HG03565 (cell line): ENCODE measurements at regions not wholly inside any gene's neighbourhood (a gene's known extent, or its start where the extent isn't known, plus 50 kb on each side); places are given as distances from the start of the nearest gene placed in this dataset.
"Not testable (repeated sequence)": the region's sequence is repeated elsewhere in the genome, so short reads cannot be mapped to it uniquely, and the experiment has no call there.

ENCODE experiments used
- ATAC-seq: cut with Tn5 transposase; IDR thresholded peaks from one replicate; pipeline ENCODE4 v1.9.1; 2021; ENCODE audit warnings: mild to moderate bottlenecking, moderate library complexity; ENCODE audit not compliant: unreplicated experiment

GRCh38 chr13:107690181-107690580, 525.2 kb downstream of the LIG4 start:
- no peak for ATAC-seq

DNA sequence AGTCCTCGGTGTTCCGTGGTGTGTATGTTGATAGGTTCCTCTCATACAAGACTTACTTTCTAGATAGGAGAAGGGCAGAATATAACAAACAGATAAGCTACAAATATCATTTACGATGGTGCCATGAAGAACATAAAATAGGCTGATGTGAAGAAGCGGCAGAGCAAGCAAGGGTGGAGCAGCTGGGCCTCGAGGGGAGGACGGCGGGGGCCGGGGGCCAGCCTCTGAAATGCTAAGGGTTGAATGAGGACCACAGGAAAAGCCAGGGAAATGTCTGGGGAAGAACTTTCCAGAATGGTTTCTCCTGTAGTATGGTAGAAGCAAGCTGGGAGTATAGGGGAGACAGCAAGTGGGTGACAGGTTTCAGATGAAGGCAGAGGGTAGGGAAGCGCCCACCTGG, 529.5 kb downstream of the LIG4 start:
- ATAC-seq = no peak

- no peak for ATAC-seq
These were observed 533.7 kb downstream of the LIG4 start for GRCh38 chr13:107681600-107681999.

GRCh38 chr13:107680115-107680514, 535.2 kb downstream of the LIG4 start:
- no peak for ATAC-seq

DNA sequence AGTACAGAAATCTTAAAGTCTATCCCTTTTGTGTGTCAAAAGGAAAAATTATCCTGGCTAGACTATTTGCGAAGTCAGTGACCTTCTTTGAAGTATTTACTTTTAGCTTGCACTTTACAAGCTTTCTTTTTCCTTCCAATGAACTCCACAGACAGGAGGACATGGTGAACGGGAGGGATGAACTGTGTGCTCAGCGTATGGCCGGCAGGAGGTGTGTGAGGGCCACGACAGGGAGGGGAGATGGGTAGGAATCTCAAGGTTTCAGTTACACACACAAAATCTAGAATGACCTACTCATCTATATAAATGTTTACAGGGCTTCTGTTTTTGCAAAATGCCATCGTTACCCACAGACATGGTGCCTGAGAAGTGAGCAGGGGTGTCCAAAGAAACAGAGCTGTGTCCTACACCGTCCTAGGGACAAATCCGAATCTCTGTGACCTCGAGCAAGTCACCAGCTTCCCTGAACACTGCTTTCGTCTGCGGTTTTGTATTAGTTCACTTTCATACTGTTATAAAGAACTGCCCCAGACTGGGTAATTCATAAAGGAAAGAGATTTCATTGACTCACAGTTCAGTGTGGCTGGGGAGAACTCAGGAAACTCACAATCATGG, 537.2 kb downstream of the LIG4 start:
- ATAC-seq = no peak

DNA sequence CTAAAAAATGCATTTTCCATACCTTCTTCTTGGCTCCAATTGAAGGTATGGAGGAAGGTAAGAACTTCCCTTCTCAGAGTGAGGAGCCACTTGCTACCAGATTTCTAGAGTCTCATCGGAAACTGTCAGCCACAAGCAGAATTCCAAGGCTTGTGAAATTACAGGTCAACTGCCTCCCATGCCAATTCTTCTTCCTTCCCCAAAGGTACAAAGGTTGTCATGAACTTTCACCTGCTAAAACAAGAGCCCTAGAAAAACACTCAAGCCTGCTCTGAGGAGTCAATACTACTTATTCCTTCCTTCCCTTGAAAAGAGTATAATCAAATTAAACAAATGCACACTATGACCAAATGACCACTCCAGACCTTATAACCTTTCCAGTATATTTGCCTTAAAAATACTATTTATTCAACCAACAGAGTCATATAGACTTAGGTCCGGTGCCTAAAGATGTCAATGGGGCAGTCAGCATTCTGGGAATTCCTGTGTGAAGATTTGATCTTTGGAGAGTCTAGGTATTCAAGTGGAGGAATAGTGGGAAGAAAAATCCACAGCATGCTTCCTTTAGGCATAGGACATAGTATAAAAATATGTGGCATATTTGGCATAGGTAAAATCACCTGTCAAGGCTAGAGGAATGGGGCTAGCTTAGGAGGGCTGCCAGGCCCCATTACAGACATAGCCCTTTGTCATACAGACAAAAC, 539.3 kb downstream of the LIG4 start:
- no peak for ATAC-seq

DNA sequence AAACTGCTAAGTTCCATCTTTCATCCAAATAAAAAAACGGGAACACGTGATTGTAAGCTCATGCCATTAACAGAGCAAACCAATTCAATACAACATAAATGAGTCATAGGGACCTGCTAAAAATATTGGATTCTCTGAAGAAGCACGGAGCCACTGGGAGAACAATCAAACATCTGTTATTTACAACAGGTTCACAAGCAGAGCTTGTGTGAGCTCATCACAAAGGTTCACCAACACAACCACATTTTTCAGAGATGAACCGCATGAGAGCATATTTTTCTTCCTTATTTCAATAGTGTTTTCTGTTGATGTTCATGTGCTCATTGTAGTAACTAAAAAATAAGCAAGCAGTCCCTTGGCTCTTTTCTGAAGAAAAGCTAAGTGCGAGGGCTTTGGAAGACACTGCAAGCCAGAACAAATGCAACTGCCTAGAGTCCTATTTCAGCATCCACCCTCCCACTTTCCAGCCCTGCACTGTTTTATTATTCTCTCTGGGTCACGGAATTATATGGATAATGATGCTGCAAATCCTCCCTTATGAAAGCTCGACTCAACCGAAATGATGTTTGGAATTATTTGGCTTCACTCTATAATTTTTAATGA, 545.8 kb downstream of the LIG4 start:
- ATAC-seq = no peak

DNA sequence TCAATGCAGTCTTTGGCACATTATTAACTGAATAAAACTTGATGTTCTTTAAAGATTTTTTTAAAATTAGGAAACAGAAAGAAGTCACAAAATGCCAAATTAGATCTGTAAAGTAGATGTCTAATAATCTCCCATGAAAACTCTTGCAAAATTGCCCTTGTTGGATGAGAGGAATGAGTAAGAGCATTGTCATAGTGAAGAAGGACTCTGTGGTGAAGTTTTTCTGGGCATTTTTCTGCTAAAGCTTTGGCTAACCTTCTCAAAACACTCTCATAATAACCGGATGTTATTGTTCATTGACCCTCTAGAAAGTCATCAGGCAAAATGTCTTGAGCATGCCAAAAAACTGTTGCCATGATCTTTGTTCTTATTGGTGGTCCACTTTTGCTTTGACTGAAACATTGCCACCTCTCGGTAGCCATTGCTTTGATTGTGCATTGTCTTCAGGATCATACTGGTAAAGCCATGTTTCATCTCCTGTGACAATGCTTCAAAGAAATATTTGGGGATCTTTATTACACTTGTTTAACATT, 549.3 kb downstream of the LIG4 start:
- no peak for ATAC-seq

DNA sequence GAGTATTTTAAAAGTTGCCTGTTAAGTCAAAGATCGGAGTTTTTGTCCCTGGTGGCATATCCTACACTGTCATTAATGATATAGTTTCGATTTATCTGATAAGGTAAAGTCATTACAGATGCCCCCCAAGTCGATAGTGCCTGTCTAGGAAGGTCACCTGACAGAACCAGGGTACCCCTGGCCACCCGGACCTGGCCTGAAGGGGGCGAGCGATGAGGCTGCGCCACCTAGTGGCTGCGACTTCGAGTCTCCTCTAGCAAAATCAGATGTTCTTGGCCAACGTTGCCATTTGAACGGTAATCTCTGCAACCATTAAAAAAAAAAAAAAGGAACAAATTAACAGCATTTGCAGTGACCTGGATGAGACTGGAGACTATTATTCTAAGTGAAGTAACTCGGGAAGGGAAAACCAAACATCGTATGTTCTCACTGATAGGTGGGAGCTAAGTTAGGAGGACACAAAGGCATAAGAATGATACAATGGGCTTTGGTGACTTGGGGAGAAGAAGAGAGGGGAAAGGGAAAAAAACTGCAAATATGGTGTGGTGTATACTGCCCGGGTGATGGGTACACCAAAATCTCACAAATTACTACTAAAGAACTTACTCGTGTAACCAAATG, 565.1 kb downstream of the LIG4 start:
- peak; percentile 84 for ATAC-seq

DNA sequence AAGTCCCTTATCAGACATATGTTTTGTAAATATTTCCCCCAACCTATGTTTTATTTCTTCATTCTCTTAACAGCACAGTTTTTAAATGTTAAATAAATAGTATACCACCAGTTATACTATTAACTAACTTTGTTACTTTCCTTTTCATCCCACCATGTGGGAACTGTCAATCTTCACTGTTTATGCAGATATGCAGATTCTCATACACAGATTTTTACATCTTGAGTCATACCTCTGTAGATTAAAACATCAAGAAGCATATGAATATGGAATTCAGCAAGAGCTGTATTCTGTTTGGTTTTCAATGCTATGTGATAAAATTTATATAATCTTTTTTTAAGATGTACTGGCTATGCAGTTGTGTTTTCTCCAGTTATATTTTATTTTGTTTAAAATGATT, 566.3 kb downstream of the LIG4 start:
- ATAC-seq = no peak

- no peak for ATAC-seq
These were observed 571.2 kb downstream of the LIG4 start for GRCh38 chr13:107644136-107644535.

DNA sequence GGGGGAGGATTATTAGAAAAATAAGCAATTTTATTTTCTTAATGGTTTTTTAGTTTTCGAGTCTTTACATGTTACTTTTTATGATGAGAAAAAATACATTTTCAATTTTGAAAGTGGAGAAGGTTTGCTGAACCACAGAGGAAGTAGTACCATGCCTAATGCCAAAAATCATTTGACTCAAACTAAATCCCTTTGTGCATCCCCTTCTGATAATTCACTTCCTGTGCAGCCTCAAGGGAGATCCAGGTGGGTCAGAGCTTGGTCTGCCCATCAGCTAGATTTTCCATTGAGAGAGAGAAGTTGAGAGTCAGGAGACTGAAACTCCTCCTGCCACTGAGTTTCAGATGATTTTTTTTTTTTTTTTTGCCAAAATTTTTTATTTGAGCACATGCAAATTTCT, 571.7 kb downstream of the LIG4 start:
- ATAC-seq = no peak

DNA sequence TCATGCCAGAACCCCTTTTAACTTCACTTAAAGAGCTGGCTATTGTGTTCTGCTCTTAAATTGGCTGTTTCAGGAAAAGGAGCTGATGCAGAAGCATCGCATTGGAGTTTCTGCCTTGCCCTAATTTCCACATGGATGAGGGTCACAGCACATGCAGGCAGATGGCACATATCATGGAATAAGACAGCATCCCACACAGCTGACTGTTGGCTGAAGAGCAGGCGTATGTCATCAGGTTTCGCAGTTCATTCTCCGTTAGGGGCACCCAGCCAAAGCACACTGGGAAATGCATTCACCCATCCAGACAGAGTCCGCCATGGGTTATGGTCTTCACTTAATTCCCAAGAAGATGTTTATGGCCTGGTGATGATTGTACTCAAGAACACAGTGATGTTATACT, 572.5 kb downstream of the LIG4 start:
- ATAC-seq = no peak

DNA sequence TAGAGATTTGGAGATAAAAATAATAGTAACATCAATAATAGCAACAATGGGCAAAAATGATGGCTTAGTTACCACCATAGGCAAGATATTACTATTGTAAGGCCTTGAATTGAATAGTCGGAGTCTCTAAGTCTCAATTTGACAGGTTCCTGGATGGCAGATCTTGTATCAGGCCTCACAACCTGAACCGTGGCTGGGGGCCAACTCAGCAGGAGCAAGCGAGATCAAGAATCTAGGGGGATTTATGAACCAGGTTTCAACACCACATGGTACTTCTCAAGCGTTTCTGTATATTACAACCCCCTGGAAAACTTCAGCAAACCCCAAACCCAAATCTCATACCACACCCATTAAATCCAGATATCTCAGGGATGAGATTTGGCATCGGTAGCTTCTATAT, 573.8 kb downstream of the LIG4 start:
- ATAC-seq = no peak

GRCh38 chr13:107625648-107626047, 589.7 kb downstream of the LIG4 start:
- no peak for ATAC-seq

DNA sequence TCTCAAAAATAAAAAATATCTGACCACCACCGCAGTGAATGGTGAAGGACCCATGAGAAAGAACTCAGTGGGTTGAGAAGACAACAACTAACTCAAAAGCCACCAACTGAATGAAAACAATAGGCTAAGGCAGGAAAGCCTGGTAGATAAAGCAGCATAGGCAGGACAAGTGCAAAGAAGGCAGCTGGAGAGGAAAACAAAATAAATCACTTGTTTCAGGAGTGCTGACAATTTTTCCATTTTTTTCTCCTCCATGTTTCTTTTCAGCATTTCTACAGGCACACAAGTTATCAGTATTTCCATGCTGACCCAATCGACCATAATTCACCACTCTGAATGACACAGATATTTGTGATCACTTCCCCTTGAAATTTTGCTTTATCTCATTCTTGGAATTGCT, 597.8 kb downstream of the LIG4 start:
- ATAC-seq = no peak

DNA sequence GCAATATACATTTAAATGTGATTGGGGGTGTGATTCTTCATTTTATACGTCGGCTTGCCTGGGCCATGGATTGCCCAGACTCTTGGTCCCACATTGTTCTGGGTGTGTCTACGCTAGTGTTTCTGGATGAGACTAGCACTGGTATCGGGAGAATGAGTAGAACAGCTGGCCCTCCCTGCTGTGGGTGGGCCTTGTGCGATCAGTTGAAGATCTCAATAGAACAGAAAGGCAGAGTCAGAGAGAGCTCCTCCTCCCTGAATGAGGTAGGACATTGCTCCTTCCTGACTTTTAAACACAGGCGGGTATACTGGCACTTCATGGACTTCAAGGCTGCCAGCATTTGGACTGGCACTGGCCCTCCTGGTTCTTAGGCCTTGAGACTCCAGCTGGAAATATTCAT, 603.0 kb downstream of the LIG4 start:
- no peak for ATAC-seq

- no peak for ATAC-seq
These were observed 606.6 kb downstream of the LIG4 start for GRCh38 chr13:107608736-107609135.

- no peak for ATAC-seq
These were observed 614.4 kb downstream of the LIG4 start for GRCh38 chr13:107600971-107601370.

DNA sequence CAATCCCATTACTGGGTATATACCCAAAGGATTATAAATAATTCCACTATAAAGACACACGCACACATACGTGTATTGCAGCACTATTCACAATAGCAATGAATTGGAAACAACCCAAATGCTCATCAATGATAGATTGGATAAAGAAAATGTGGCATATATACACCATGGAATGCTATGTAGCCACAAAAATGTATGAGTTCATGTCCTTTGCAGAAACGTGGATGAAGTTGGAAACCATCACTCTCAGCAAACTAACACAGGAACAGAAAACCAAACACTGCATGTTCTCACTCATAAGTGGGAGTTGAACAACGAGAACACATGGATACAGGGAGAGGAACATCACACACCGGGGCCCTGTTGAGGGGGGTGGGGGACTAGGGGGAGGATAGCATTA, 619.0 kb downstream of the LIG4 start:
- not testable (repeated sequence) for ATAC-seq

DNA sequence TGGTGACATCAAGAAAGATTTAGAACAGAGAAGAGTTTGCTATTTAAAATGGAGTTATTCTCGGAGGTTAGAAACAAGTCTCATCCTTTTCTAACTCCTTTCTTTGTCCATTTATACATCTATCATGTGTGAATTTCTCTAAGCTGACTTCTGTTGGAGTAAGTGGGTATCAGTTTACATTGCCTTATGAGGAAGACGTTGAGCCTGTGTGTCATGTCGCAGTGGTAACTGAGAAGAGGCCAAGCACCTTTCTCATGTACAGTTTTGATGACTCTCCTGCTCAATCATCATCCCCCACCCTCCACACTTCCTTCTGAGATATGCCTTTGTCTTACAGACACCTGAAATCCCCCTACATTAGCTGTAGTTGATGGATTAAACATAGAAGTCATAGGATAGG, 624.8 kb downstream of the LIG4 start:
- no peak for ATAC-seq

- no peak for ATAC-seq
These were observed 627.7 kb downstream of the LIG4 start for GRCh38 chr13:107587681-107588080.
